DND-41 (cell line): ENCODE measurements at regions not wholly inside any gene's neighbourhood (a gene's known extent, or its start where the extent isn't known, plus 50 kb on each side); places are given as distances from the start of the nearest gene placed in this dataset.

Experiments
- EZH2 ChIP-seq: IDR thresholded peaks from 3 replicates; pipeline ENCODE4 v1.6.1; 2012; ENCODE audit warnings: borderline replicate concordance, low read depth, mild to moderate bottlenecking, moderate library complexity, low read length, inconsistent platforms; ENCODE audit not compliant: severe bottlenecking
- TF ChIP-seq, protein P1 (sequence below): IDR thresholded peaks from 2 replicates; pipeline ENCODE4 v1.5.1; 2012; ENCODE audit warnings: borderline replicate concordance, low read length, moderate library complexity, mild to moderate bottlenecking; ENCODE audit not compliant: poor library complexity, severe bottlenecking; ENCODE audit errors: extremely low read depth

DNA sequence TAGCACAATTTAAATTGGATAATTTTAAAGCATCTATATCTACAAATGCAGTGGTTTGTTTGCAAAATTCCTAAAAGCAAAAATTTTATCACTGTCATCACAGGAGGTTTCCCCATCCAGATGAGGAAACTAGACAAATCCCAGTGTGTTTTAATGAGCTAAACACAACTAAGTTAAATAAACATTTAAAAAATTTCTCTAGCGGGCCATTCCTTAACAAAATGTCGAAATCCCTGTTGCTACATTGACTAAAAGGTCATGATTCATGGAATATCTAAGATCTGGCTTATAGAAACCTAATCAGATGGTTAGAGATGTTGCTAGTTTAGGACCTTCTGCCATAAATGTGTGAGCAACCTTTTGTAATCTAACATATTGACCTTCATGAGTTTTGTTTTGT, 107.3 kb upstream of the BDNF start:
- TF ChIP-seq, protein P1, sequence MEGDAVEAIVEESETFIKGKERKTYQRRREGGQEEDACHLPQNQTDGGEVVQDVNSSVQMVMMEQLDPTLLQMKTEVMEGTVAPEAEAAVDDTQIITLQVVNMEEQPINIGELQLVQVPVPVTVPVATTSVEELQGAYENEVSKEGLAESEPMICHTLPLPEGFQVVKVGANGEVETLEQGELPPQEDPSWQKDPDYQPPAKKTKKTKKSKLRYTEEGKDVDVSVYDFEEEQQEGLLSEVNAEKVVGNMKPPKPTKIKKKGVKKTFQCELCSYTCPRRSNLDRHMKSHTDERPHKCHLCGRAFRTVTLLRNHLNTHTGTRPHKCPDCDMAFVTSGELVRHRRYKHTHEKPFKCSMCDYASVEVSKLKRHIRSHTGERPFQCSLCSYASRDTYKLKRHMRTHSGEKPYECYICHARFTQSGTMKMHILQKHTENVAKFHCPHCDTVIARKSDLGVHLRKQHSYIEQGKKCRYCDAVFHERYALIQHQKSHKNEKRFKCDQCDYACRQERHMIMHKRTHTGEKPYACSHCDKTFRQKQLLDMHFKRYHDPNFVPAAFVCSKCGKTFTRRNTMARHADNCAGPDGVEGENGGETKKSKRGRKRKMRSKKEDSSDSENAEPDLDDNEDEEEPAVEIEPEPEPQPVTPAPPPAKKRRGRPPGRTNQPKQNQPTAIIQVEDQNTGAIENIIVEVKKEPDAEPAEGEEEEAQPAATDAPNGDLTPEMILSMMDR = no peak
- no peak for TF ChIP-seq EZH2
